Lower leg skin (tissue), 3 donors: ENCODE measurements at regions not wholly inside any gene's neighbourhood (a gene's known extent, or its start where the extent isn't known, plus 50 kb on each side); places are given as distances from the start of the nearest gene placed in this dataset.

Source experiments
- CTCF ChIP-seq, 3 donors: fragments of 450-650 bp; IDR thresholded peaks; one replicate each; pipeline ENCODE4 v1.5.1; 2016; ENCODE audit warnings: antibody characterized with exemption in 3 of 3, mild to moderate bottlenecking in 3 of 3, moderate library complexity in 2 of 3
- POLR2A ChIP-seq, 2 donors: fragments of 450-650 bp; IDR thresholded peaks; one replicate each; pipeline ENCODE4 v1.6.1; 2016 to 2017; ENCODE audit warnings: antibody characterized with exemption in 2 of 2, mild to moderate bottlenecking in 1 of 2, moderate library complexity in 1 of 2

- no peak for TF ChIP-seq CTCF (IDR thresholded peaks at IDR 0.05)
- no peak for TF ChIP-seq POLR2A (IDR thresholded peaks at IDR 0.05)
Observed at GRCh38 chr1:196030455-196030854, 577.8 kb downstream of the KCNT2 start.
